HG03066 (cell line): ENCODE measurements at regions not wholly inside any gene's neighbourhood (a gene's known extent, or its start where the extent isn't known, plus 50 kb on each side); places are given as distances from the start of the nearest gene placed in this dataset.
"Not testable (repeated sequence)": the region's sequence is repeated elsewhere in the genome, so short reads cannot be mapped to it uniquely, and the experiment has no call there.

ENCODE experiments used
- ATAC-seq: cut with Tn5 transposase; IDR thresholded peaks from one replicate; pipeline ENCODE4 v1.9.1; 2021; ENCODE audit warnings: low read depth; ENCODE audit not compliant: unreplicated experiment

DNA sequence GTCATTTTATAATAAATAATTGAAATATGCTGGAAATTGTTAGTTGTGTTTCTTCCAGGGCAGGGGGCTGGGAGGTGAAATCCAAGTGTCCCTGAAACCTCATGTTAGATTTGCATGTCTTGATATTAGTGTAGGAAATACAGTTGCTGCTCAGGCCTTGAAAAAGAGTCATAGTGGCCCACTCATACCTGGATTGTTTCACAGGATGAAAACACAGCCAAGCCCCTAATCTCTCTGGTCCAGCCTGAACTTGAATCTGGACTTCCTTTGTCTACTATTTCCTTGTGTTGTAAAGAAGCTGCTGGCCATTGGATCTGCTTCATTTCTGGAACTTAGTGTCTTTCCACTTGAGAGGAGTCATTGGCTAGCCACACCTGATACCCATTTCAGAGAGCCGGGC is 108.8 kb upstream of the JARID2 start:
- ATAC-seq = no peak

DNA sequence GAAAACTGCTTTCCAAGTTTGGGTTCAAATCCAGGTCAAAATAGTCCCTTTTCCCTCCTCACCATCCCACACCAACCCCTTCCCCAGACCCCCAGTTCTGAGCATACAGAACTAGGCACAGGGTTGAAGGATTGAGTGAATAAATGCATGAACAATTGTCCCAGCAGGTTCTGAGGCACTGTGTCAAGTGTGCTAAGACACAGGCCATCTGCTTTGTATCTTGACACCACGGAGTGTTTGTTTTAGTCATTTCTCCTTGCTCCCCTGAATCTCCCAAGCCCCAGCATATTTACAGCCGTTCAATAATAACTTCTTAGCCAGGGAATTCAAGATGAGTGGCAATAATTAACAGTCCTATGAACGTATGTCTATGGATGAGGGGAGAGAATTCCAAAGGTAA is 102.8 kb upstream of the JARID2 start:
- no peak for ATAC-seq

DNA sequence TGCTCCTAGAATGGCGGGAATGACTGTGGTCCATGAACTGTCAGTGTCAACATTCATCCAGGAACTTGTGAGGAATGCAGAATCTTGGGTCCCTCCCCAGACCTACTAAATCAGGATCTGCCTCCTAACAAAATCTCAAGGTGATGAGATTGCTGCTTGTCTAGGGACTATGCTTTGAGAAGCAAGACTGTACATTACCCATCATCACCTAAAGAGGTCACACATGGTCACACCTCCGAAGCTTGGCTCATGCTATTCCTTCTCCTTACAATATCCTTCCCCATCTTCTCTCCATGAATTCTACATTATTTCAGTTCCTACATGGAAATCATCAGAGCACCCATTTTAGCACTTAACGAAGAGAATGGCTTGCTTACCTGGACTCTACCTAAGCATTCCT is 102.3 kb upstream of the JARID2 start:
- no peak for ATAC-seq

DNA sequence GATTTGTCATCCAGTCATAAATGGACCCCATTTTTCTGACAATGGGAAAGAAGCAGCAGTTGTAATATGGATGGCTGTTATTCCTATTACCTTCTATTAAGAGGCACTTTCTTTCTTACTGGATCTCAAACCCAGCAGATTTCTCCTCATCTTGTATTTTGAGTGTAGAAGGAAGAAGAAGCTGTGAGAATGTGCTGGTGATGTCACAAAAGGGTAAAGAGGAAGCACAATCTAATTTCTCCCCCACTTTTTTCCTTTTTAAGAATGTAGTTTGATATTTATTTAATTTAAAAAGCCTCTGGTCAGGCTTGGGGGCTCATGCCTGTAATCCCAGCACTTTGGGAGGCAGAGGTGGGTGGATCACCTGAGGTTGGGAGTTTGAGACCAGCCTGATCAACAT is 100.0 kb upstream of the JARID2 start:
- no peak for ATAC-seq

DNA sequence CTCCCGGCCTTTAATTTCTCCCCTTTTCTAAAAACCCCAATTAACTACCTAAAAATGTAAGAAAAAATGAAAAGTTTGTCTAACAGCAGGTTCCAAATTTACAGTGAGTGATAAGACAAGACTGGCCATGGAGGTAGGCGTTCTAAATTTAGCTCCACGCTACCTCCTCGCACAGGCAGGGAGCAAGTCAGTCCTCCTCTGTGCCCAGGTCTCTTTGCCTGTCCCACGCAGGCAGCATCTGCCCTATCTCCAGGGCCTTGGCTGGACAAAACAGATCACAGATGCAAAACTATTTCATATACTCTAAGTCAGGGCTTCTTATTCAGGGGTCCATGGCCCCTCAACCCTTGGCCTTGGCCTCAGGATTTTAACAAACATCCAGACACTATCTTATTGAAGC is 98.0 kb upstream of the JARID2 start:
- no peak for ATAC-seq

DNA sequence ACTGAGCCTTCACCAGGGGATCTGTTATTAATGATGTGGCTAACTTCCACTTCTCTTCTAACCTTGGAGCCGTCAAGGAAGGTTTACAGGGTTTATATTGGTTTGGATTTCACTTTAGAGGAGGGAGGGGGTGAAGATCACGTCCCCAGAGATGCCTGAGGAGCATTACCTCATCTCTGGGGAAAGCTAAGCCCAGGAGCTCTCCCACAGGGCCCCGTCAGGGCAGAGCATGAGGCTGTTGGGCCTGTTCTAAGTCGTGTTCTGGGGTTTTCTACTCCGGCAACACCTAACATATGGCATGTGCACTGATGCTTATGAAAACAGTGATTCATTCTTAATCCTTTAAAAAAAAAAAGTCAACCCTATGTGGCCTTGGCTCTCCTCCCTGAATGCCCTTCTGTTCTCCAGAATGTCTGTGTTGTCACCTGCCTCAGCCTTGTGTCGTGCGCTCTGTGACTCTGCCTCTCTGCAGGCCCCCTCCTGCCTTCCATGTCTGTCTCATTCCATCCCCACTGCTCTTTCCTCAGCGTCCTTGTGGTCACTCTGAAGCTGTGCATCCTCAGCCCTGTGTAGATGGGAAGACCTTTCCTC is 97.4 kb upstream of the JARID2 start:
- ATAC-seq = no peak

DNA sequence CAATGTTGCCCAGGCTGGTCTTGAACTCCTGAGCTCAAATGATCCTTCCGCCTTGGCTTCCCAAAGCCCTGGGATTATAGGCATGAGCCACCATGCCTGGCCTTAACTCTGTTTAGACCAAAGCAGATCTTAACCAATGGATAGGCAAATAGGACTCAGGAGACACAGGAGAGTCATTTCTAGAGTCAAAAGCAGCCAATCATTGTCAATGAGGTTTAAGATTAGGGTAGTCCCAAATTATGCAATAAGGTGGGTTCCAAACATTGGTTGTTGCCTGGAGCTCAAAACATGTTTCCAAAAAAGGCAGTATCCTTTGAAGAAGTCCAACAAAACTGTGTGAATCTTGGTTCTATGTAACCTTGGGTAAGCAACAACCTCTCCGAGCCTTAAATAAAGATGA is 95.7 kb upstream of the JARID2 start:
- no peak for ATAC-seq

DNA sequence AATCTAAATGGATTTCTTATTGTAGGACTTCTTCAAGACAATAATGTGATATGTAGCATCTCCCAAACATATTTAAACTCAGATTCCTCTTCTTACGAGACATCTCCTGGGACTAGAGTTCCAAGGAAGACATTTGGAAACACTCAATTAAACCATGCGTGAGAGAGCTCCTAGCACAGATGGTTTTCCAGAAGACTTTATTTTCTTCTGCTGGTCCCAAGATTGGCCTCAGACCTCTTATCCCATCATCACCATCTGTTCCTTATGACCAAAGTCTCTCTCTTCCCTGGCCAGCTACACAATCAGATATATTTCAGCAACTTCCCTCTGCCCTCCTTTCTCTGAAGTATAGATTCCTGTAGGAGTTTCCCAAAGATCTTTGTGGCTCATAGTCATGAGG is 93.2 kb upstream of the JARID2 start:
- ATAC-seq = no peak

DNA sequence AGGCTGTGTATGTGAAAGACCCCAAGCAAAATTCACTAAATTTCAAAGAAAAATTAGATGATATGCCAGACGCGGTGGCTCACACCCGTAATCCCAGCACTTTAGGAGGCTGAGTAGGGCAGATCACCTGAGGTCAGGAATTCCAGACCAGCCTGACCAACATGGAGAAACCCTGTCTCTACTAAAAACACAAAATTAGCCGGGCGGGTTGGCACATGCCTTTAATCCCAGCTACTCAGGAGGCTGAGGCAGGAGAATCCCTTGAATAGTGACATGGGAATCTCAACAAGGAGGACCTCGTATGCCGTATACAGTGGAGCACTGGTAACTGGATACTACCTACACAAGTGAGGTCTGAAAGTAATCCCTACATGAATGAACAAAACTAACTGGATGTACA is 92.7 kb upstream of the JARID2 start:
- ATAC-seq = no peak

DNA sequence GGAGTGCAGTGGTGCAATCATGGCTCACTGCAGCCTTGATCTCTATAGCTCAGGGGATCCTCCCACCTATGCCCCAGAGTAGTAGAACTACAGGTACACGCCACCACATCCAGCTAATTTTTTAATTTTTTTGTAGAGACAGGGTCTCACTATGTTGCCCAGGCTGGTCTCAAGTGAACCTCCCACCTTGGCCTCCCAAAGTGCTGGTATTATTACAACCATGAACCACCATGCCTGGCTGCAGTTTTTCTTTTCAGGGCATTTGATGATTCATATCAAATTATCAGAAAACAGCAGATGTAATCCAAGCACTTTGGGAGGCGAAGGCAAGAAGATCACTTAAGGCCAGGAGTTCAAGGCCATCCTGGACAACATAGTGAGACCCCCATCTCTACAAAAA is 88.4 kb upstream of the JARID2 start:
- ATAC-seq = no peak

DNA sequence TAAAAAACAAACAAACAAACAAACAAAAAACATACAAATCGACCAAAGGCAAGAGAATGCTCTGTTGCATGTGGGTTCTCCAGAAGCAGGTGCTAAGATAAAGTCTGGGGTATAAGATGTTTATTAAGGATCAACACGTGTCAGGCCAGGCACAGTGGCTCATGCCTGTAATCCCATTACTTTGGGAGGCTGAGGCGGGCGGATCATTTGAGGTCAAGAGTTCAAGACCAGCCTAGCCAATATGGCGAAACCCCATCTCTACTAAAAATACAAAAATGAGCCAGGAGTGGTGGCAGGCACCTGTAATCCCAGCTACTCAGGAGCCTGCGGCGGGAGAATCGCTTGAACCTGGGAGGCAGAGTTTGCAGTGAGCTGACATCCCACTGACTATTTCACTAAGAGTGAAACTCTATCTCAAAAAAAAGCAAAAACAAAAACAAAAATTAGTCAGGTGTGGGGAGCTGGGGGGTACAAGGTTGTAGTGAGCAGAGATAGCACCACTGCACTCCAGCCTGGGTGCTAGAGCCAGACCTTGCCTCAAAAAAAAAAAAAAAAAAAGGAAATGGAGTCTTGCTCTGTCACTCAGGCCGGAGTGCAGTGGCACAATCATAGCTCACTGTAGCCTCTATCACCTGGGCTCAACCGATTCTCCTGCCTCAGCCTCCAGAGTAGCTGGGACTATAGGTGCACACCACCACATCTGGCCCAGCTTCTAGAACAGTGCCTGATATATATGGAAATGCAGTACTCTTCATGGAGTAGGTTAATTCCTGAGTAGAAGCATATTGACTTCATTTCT is 86.8 kb upstream of the JARID2 start:
- no peak for ATAC-seq

DNA sequence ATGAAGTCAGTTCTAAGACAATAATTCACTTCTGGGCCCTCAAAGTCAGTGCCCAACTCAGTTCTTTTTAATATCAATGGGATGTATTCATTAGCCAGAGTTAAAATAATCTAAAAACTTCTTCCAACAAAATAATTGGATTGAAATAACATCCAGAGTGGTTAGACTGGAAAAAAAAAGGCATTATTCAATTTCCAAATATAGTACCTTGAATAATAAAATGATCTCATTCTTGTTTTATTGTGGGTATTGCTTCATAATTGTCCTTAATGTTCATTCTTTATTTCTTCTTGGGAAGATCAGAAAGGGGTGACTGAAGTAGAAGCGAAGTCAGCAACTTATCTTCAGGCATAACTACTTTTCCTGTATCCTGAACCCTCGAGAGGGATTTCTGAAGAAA is 85.1 kb upstream of the JARID2 start:
- no peak for ATAC-seq

DNA sequence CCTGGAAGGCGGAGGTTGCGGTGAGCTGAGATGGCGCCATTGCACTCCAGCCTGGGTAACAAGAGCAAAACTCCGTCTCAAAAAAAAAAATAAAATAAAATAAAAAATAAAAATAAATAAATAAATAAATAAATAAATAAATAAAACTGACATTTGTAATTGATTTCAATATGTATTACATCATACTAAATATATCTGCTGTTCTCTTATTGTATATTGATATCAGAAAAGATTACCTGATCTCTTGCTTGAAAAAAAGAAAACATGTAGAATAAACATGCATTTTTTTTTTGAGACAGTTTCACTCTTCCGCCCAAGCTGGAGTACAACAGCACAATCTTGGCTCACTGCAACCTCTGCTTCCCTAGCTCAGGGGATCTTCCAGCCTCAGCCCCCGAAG is 81.0 kb upstream of the JARID2 start:
- not testable (repeated sequence) for ATAC-seq

DNA sequence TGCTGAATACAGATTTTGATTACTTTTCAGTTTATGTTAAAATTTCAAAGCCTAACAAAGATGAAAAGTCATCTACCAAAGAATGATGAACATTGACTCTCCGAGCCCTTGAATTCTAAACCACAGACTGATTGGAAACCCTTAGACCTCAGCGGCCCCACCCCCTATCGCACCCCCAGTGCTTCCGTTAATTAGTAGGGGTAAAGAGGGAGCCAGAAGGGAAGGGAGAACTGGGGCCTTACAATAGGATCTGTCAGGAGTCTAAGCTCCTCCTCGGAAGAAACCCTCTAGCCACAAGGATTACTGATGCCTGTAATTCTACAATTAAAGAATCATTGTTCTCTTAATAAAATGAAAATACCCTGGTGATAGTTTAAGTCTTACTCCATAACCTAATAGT is 79.7 kb upstream of the JARID2 start:
- ATAC-seq = no peak

DNA sequence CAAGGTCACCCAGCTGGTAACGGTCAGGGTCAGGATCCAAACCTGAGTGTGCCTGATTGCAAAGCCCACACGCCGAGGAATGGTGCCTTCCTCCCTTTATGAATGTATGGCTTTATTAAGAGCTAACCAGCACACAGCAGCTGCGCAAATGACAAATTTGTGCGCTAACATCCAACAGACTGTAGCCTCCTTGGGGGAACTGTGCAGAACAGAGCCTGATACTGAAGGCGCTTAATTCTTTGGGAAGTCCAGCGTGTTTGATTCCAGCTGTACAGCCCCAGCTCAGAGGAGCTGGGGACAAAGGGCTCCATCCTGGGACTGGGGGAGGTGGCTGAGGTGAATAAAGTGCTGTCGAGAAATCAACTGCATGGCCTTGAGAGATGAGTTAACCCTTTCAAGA is 75.7 kb upstream of the JARID2 start:
- ATAC-seq = no peak

DNA sequence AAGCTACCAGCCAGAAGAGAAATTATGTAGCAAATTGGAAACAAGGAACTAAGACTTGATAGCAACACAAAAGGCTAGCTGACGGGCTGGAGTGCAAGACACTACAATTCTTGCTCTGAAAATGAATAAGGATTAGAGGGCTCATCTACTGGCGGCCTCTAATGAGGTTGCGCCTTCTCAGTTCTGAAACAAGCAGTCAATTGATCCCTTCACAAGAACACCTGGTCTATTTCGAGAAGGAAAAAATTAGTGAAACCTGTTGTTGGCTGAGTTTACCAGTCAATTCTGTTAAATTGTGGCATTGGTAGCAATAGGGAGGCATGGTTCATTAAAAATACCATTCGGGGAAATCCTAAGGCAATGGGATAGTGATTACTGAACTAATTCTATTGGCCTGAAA is 74.8 kb upstream of the JARID2 start:
- ATAC-seq = no peak

DNA sequence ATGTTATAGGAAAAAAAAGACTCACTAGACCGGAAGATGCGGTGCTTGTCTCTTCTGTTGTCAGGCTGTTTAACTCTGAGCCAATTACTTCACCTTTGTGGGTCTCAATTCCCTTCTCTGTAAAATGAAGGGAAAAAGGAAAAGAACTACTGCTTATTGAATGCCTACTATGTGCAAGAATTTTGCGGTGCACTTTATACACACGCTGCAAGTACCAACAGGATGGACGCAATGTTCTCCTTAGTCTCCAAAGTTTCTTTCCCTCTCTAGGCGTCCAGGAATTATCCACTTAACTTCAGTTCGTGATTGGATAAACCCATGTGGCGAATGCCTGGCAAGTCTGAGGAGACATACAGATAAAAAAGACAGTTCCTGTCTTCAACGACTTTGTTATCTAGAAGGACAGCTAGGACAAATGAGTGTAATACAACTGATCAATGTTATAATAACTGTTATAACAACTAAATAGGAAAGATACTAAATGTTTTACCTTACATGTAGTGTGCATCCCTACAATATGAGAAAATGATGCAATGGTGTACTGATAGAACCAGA is 69.0 kb upstream of the JARID2 start:
- no peak for ATAC-seq

DNA sequence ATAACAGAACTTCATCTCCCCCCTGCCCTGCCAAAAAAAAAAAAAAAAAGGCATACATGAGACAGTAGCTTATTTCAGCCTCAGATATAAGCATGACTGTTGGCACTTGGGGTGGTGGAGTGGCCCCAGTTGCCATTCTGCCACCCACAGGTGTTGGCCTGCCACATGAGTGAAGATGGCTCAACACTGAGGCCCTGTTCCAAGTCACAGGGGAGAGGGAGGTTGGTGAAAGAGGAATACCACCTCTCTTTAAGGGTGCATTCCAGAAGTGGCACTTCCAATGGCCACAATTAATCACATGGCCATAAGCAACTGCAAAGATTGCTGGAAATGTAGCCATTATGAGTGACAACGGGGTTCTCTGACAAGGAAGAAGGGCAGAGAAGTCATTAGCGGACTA is 61.9 kb upstream of the JARID2 start:
- ATAC-seq = no peak

DNA sequence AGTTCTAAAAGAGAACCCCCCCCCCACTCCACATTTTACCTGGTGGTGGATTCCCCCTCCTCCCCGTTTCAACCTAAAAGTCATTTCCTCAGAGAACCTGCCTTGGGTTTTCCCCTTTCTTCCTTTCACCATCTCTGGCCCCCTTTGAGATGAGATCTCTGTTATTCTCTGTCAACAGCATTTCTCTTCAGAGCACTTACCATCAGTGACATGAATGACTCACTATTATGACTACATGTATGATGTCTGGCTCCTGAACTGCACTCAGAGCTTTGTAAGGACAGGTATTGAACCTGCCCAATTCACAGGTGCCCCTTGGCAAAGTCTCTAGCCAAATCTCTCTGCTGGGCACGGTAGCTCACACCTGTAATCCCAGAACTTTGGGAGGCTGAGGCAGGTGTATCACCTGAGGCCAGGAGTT is 61.4 kb upstream of the JARID2 start:
- no peak for ATAC-seq

DNA sequence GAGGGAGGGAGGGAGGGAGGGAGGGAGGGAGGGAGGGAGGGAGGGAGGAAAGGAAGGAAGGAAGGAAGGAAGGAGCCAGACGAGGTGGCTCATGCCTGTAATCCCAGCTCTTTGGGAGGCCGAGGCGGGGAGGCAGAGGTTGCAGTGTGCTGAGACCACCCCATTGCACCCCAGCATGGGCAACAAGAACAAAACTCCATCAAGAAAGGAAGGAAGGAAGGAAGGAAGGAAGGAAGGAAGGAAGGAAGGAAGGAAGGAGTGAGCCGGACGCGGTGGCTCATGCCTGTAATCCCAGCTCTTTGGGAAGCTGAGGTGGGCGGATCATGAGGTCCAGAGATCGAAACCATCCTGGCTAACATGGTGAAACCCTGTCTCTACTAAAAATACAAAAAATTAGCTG is 60.8 kb upstream of the JARID2 start:
- not testable (repeated sequence) for ATAC-seq

DNA sequence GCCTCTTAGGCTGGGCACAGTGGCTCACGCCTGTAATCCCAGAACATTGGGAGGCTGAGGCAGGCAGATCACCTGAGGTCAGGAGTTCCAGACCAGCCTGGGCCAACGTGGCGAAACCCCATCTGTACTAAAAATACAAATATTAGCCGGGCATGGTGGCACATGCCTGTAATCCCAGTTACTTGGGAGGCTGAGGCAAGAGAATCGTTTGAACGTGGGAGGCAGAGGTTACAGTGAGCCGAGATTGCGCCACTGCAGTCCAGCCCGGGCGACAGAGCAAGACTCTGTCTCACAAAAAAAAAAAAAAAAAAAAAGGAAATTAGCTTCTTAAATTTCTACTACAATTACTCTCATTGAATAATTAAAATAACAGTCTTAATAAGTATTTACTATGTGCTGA is 52.4 kb upstream of the JARID2 start:
- not testable (repeated sequence) for ATAC-seq

DNA sequence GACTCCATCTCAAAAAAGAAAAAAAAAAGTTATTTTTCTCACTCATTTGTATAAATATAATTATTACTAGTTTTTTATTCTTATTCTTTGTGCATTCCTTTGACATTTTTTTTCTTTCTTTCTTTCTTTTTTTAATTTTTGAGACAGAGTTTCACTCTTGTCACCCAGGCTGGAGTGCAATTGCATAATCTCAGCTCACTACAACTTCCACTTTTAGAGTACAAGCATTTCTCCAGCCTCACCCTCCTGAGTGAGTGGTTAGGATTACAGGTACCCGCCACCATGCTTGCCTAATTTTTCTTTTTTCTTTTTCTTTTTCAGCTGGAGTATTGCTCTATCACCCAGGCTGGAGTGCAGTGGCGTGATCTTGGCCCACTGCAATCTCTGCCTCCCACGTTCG is 51.4 kb upstream of the JARID2 start:
- no peak for ATAC-seq
